ENCODE measurements at regions not wholly inside any gene's neighbourhood (a gene's known extent, or its start where the extent isn't known, plus 50 kb on each side); places are given as distances from the start of the nearest gene placed in this dataset.

DNA sequence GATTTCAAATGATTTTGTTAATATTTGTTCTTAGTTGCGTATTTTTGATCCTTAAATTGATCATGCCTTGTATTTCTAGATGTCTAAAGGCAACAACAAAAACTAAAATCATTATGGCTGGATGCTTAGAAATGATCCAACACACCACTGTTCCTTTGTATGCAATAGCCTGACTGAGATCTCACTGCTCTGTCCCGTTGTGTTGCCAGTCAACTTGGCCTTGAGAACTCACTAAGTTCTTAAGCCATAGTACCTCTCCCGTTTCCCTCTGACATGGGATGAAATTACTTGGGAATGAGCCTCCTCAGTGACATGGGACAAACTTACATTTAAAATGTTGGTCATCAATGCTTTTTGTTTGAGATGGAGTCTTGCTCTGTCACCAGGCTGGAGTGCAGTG lies 222.0 kb upstream of the HS6ST1 start:
- DNase-seq (ENCODE audit: low spot score) = no peak
- Histone ChIP-seq H2AFZ (ENCODE audit: low read length) (no peak overlapping the region), H3K4me1 (ENCODE audit: insufficient read depth, low read length) (peaks cover 13% of the 10 kb centered on the region), H3K79me2 (ENCODE audit: insufficient read depth, low read length) (no peaks in the 10 kb centered on the region), H3K27ac (ENCODE audit: extremely low read length, insufficient read depth, low read length) (no peak overlapping the region), H3K9me3 (ENCODE audit: low read length) (no peaks in the 10 kb centered on the region), H3K27me3 (ENCODE audit: control insufficient read depth in 1 of 2, insufficient read depth in 2 of 2, low read length in 2 of 2) (no peaks in the 10 kb centered on the region; a peak in 1 of 5 replicates), H3K4me3 (replicated peaks in 1 of 3; ENCODE audit: insufficient read depth in 1 of 3, low read depth in 2 of 3, low read length in 3 of 3) (no peak overlapping the region), H3K9ac (ENCODE audit: insufficient read depth, low read depth, low read length) (no peak overlapping the region), H3K36me3 (replicated peaks in 1 of 2; ENCODE audit: control insufficient read depth in 1 of 2, insufficient read depth in 2 of 2, low read length in 2 of 2) (no peaks in the 10 kb centered on the region), H3K4me2 (ENCODE audit: low read depth, low read length) (no peak overlapping the region), H4K20me1 (ENCODE audit: insufficient read depth, low read length) (no peaks in the 10 kb centered on the region)
- 34% methylated on average over 3 of the region's 3 CpGs for WGBS (ENCODE audit: low lambda C conversion rate)
- ChIA-PET CTCF (ENCODE audit: low intra/inter-chr PET ratio, low total read pairs) (no interaction called here), POLR2A (no interaction called here)
- in situ Hi-C loops (cut with HindIII; ENCODE audit: extremely low pct_ligation_motif_present, low pct_unique_long_range_greater_than_20kb) (no loop called here), intact Hi-C loops (cut with micrococcal nuclease; ENCODE audit: unreplicated experiment) (no loop called here)
- FAIRE-seq = no peak
- no peak for ATAC-seq
- BruUV-seq (replicated peaks) = no TSS peak
- peak; percentile 64 for TF ChIP-seq ZNF121 (CRISPR knock-in tag; IDR thresholded peaks at IDR 0.05)
- no peak for TF ChIP-seq ATM (IDR thresholded peaks at IDR 0.05; ENCODE audit: borderline replicate concordance)

GRCh38 chr2:128541448-128541847 lies 222.8 kb upstream of the HS6ST1 start:
- intact Hi-C loops (cut with micrococcal nuclease; ENCODE audit: unreplicated experiment) = no loop called here

More at GRCh38 chr2:128541448-128541847, 222.8 kb upstream of the HS6ST1 start:
- Histone ChIP-seq H3K4me3 (replicated peaks in 1 of 3; ENCODE audit: insufficient read depth in 1 of 3, low read depth in 2 of 3, low read length in 3 of 3) (no peak overlapping the region), H3K27ac (ENCODE audit: extremely low read length, insufficient read depth, low read length) (no peak overlapping the region), H3K36me3 (replicated peaks in 1 of 2; ENCODE audit: control insufficient read depth in 1 of 2, insufficient read depth in 2 of 2, low read length in 2 of 2) (no peaks in the 10 kb centered on the region), H3K4me2 (ENCODE audit: low read depth, low read length) (no peak overlapping the region), H3K9me3 (ENCODE audit: low read length) (no peaks in the 10 kb centered on the region), H4K20me1 (ENCODE audit: insufficient read depth, low read length) (no peaks in the 10 kb centered on the region), H3K79me2 (ENCODE audit: insufficient read depth, low read length) (no peaks in the 10 kb centered on the region), H3K27me3 (ENCODE audit: control insufficient read depth in 1 of 2, insufficient read depth in 2 of 2, low read length in 2 of 2) (no peaks in the 10 kb centered on the region; a peak in 1 of 5 replicates), H3K4me1 (ENCODE audit: insufficient read depth, low read length) (peaks cover 13% of the 10 kb centered on the region), H3K9ac (ENCODE audit: insufficient read depth, low read depth, low read length) (no peak overlapping the region), H2AFZ (ENCODE audit: low read length) (no peak overlapping the region)
- in situ Hi-C loops (cut with HindIII; ENCODE audit: extremely low pct_ligation_motif_present, low pct_unique_long_range_greater_than_20kb) = no loop called here
- no TSS peak for BruUV-seq (replicated peaks)
- ATAC-seq (no peak), FAIRE-seq (no peak), DNase-seq (ENCODE audit: low spot score) (no peak)
- no peak for TF ChIP-seq ZNF644 (CRISPR knock-in tag; IDR thresholded peaks at IDR 0.05; ENCODE audit: low read depth)
- TF ChIP-seq ETV5 (CRISPR knock-in tag; IDR thresholded peaks at IDR 0.05; ENCODE audit: borderline replicate concordance) = no peak
- TF ChIP-seq SIN3A (IDR thresholded peaks at IDR 0.05; ENCODE audit: borderline replicate concordance, low read depth, low read length) = no peak
- TF ChIP-seq MIER2 (CRISPR knock-in tag; IDR thresholded peaks at IDR 0.05) = no peak
- TF ChIP-seq ZMYM4 (CRISPR knock-in tag; IDR thresholded peaks at IDR 0.05) = no peak
- TF ChIP-seq FOXK2 (IDR thresholded peaks at IDR 0.05) = no peak
- TF ChIP-seq ZNF431 (CRISPR knock-in tag; IDR thresholded peaks at IDR 0.05; ENCODE audit: borderline replicate concordance, low read depth) = no peak
- no peak for TF ChIP-seq NFIC (IDR thresholded peaks at IDR 0.05; ENCODE audit: low read length)
- no peak for TF ChIP-seq ZNF496 (CRISPR knock-in tag; IDR thresholded peaks at IDR 0.05; ENCODE audit: insufficient replicate concordance)
- no peak for TF ChIP-seq TBX2 (CRISPR knock-in tag; IDR thresholded peaks at IDR 0.05; ENCODE audit: borderline replicate concordance)
- TF ChIP-seq ZNF547 (CRISPR knock-in tag; IDR thresholded peaks at IDR 0.05) = no peak
- CTCF ChIA-PET (ENCODE audit: low intra/inter-chr PET ratio, low total read pairs) = no interaction called here
- 1% methylated on average over 2 of the region's 2 CpGs for WGBS (ENCODE audit: low lambda C conversion rate)
- POLR2A ChIA-PET = no interaction called here
